22Rv1 (cell line): ENCODE measurements at regions not wholly inside any gene's neighbourhood (a gene's known extent, or its start where the extent isn't known, plus 50 kb on each side); places are given as distances from the start of the nearest gene placed in this dataset.
A peak's percentile ranks its signal among the peaks of the same experiment; 100 is the strongest.
"Not testable (repeated sequence)": the region's sequence is repeated elsewhere in the genome, so short reads cannot be mapped to it uniquely, and the experiment has no call there.

Experiments
- H3K27ac ChIP-seq: fragments of 450-650 bp; 2 replicates; pipeline ENCODE4 v1.5.1; 2017
- ZFX ChIP-seq: fragments of 450-650 bp; IDR thresholded peaks from 2 replicates; pipeline ENCODE4 v1.6.1; 2017; ENCODE audit warnings: antibody characterized with exemption, borderline replicate concordance
- TF ChIP-seq, protein P1 (sequence below): fragments of 450-650 bp; IDR thresholded peaks from 2 replicates; pipeline ENCODE4 v1.5.1; 2017; ENCODE audit warnings: mild to moderate bottlenecking

DNA sequence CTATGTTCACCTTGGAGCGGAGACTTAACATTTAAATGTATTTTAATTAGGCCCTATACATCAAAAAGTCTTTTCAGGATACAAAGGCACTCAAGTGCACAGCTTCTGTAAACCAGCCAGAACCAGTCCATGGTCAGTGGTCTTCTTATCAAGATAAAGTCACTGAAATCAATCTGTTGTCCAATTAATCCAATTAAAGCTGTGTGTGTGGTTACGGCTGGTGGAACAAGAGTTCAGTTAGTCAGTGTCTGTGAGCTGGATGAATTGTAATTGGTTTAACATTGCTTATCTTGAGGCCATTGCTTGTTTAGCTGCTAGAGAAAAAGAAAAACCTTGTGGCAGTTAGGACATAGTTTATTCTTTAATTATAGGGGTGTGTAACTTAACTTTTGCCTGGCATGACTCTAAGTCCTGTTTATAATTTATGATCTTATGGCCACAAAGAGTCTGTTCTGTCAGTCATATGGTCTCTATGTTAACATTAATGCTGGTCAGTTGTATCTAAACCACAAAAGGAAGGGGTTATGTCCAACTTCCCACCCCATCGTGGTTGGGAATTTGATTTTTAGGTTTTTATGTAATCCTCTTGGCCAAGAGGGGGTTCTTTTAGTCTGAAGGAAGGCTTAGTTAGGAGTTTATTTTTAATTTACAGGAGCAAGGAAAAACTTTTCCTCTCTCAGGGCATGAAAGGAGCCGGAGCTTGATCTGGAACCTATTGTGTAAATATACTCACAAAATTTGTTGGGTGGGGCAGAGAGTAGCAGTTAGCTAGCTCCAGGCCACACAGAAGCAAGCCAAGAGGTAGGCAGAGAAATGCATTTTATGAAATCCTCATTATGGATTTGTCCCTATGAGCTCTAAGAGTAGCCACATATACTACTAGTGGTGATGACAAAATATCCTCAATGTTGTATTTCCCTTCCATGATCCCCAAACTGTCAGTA, 665.7 kb upstream of the ACTRT1 start:
- H3K27ac ChIP-seq = 0 out of 2 replicates have a peak overlapping the region, but pooled peaks have one; percentile 10
- TF ChIP-seq, protein P1, sequence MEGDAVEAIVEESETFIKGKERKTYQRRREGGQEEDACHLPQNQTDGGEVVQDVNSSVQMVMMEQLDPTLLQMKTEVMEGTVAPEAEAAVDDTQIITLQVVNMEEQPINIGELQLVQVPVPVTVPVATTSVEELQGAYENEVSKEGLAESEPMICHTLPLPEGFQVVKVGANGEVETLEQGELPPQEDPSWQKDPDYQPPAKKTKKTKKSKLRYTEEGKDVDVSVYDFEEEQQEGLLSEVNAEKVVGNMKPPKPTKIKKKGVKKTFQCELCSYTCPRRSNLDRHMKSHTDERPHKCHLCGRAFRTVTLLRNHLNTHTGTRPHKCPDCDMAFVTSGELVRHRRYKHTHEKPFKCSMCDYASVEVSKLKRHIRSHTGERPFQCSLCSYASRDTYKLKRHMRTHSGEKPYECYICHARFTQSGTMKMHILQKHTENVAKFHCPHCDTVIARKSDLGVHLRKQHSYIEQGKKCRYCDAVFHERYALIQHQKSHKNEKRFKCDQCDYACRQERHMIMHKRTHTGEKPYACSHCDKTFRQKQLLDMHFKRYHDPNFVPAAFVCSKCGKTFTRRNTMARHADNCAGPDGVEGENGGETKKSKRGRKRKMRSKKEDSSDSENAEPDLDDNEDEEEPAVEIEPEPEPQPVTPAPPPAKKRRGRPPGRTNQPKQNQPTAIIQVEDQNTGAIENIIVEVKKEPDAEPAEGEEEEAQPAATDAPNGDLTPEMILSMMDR = no peak
- no peak for TF ChIP-seq ZFX

DNA sequence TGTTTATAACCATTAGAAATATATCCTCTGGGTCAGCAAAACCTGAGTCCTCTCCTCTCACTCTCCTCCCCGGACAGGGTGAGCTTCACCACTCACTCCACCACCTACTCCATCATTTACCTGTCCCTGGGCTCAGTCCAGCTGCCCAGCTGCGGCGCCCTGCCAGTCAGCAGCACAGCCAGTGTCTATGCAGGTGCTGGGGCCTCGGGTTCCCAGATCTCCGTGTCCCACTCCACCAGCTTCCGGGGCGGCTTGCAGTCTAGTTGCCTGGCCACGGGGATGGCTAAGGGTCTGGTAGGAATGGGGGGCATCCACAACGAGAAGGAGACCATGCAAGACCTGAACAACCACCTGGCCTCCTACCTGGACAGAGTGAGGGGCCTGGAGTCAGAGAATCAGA, 662.2 kb upstream of the ACTRT1 start:
- TF ChIP-seq, protein P1 = no peak
- no peak for TF ChIP-seq ZFX
- H3K27ac ChIP-seq = no peak overlapping the region

DNA sequence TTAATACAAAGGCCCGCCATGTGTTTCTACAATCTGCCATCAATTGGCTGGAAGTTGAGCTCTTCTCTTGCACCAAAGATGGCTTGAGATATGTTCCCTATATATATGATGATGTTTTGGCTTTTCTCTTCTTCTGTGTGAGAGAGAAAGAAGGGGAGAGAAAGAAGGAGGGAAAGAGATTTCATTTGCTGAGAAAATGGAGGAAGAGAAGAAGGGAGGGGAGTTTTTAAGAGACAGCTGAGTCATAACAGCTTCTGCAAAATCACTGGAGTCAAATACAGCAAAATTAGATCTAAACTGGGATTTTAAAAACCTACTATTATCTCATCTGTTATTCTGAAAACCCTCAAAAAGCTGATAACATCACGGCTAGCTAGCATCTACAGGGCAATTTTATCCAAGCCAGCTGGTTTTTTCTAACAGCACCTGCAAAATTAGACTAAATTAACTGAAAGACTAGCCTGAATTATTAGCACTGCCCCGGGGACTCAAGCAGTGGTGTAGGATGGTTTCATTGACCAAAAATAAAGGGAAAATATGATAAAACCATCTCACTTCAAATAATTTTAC, 647.6 kb upstream of the ACTRT1 start:
- no peak overlapping the region for H3K27ac ChIP-seq
- TF ChIP-seq, protein P1 = no peak
- TF ChIP-seq ZFX = no peak

DNA sequence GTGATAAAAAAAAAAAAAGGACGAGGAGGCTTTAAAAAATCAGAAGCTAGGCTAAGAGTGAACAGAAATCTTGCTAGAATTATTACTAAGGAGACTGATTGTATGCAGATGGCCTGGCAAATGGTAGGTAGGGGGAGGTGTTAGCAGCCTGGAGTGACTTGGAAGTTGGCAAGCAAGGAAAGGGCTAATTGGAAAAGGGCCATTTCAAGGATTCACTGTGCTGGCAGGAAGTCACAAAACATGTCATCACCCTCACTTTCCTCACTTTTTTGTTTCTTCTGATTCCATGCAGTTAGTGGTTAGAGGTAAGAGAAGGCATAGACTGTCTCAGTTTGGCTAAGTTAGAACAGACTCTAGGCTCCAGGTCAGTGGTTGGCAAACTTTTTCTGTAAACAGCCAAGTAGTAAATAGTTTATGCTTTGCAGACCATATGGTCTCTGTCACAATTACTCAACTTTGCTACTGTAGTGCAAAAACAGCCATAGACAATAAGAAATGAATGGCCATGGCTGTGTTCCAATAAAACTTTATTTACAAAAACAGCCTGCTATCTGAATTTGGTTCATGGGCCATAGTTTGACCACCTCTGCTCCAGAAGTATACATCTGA, 646.5 kb upstream of the ACTRT1 start:
- H3K27ac ChIP-seq = no peak overlapping the region
- no peak for TF ChIP-seq ZFX
- TF ChIP-seq, protein P1 = no peak

DNA sequence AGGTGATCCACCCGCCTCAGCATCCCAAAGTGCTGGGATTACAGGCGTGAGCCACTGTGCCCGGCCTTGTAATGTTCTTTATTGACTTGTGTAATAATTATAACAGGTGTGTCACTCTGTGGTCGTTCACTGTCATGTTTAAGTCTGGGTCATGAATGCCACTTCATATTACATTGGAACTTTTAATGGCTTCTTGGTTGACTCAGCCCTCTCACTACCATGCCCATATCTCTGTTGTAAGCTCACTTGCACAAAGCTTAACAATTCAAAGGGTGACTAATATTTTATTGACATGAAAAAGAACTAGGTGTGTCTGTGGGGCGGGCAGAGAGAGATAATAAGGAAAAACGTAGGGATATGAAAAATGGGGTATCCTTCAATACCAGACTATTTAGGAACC, 639.7 kb upstream of the ACTRT1 start:
- TF ChIP-seq ZFX = no peak
- TF ChIP-seq, protein P1 = no peak
- H3K27ac ChIP-seq = no peak overlapping the region

DNA sequence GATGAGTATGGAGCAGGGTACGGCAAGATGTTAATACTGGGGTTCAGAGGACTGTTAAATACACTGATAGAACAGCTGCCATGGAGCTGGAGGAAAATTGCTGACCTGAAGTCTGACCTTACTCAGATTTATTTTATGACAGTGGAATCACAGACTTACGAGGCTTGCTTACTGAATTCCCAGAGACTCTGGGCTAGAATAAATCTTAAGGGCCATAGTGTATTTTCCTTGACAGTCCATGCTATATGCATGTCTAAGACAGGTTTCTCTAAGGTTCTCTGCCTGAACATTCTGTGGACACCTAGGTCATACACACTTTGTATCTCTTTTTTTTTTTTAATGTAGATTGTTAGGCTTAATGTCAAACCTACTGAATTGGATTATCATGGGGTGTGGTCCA, 633.2 kb upstream of the ACTRT1 start:
- TF ChIP-seq ZFX = no peak
- TF ChIP-seq, protein P1 = no peak
- no peak overlapping the region for H3K27ac ChIP-seq

DNA sequence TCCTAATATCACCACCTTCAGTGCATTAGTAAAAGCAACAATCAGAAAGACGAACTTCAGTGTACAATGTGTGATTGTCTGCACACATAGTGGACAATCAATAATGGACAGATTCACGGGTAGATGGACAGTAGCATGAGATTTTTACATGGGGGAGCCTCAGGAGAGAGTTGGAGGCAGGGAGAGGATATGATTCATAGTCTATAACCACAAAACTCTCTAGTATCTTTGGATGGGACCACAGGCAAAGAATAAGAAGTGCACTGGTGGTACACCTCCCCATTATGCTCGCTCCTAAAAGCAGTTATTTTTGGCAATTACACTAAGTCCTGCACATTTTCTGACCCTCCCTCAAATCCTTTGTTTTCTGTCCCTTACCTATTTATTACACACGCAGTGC, 624.4 kb upstream of the ACTRT1 start:
- TF ChIP-seq ZFX = no peak
- TF ChIP-seq, protein P1 = no peak
- no peak overlapping the region for H3K27ac ChIP-seq

DNA sequence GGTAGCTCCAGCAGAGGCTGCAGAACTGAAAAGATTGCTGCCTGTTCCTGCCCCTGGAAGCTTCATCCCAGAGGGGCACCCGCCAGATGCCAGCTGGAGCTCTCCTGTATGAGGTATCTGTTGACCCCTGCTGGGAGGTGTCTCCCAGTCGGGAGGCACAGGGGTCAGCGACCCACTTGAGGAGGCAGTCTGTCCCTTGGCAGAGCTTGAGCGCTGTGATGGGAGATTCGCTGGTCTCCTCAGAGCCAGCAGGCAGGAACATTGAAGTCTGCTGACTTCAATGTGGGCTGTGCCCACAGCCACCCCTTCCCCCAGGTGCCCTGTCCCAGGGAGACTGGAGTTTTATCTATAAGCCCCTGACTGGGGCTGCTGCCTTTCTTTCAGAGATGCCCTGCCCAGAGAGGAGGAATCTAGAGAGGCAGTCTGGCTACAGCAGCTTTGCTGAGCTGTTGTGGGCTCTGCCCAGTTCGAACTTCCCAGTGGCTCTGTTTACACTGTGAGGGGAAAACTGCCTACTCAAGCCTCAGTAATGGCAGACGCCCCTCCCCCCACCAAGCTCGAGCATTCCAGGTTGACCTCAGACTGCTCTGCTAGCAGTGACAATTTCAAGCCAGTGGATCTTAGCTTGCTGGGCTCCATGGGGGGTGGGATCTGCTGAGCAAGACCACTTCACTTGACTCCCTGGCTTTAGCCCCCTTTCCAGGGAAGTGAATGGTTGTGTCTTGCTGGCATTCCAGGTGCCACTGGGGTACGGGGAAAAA, 622.3 kb upstream of the ACTRT1 start:
- H3K27ac ChIP-seq = not testable (repeated sequence)
